Hippocampal formation (tissue), 2 donors: ENCODE measurements at regions not wholly inside any gene's neighbourhood (a gene's known extent, or its start where the extent isn't known, plus 50 kb on each side); places are given as distances from the start of the nearest gene placed in this dataset.
"Not testable (repeated sequence)": the region's sequence is repeated elsewhere in the genome, so short reads cannot be mapped to it uniquely, and the experiment has no call there.

Experiments used
- DNase-seq, 2 donors: peaks; one replicate each; lab custom pipeline; 2025; lab: John Stamatoyannopoulos, UW

DNA sequence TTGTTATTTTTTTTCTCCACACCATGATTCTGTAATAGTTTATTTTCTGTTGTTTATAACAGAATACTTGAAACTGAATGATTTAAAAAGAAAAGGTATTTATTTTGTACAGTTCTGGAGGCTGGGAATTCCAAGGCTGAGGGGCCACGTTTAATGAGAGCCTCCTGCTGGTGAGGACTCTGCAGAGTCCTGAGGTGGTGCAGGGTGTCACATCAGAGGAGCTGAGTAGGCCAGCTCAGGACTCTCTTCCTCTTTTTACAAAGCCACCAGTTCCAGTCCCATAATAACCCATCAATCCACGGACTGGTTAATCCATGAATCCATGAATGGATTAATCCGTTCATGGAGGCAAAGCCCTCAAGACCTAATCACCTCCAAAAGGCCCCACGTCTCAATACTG is 71.6 kb downstream of the TFAP2A start:
- DNase-seq, result no peak

DNA sequence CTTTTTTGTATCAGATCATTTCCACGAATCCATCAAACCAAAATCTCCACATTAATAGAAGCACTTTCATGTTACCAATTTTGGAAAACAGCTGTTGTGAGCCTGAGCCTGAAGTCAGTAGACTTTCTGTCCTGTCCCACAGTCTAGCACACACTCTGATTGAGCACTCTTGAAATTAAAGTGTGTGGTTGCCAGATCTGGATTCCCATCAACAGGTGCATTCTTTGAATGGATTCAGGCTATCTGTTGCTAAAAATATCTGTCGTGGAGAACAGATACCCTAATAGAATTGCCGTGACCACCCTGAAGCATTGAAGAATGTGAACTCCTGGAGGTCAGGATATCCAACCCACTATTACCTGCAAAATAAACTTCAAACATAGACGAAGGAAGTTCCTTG is 73.3 kb downstream of the TFAP2A start:
- DNase-seq, result no peak

DNA sequence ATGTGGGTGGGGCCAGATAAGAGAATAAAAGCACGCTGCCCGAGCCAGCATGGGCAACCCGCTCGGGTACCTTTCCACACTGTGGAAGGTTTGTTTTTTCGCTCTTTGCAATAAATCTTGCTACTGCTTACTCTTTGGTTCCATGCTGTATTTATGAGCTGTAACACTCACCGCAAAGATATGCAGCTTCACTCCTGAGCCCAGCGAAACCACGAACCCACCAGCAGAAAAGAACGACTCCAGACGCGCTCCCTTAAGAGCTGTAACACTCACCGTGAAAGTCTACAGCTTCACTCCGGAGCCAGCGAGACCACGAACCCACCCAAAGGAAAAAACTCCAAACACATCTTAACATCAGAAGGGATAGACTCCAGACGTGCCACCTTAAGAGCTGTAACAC is 76.7 kb downstream of the TFAP2A start:
- DNase-seq, result no peak

DNA sequence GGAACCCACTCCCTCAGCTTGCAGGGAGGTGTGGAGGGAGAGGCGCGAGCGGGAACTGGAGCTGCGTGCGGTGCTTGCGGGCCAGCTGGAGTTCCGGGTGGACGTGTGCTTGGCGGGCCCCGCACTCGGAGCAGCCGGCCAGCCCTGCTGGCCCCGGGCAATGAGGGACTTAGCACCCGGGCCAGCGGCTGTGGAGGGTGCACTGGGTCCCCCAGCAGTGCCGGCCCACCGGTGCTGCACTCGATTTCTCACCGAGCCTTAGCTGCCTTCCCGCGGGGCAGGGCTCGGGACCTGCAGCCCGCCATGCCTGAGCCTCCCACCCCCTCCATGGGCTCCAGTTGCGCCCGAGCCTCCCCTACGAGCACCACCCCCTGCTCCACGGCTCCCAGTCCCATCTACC is 77.5 kb downstream of the TFAP2A start:
- not testable (repeated sequence) for DNase-seq

DNA sequence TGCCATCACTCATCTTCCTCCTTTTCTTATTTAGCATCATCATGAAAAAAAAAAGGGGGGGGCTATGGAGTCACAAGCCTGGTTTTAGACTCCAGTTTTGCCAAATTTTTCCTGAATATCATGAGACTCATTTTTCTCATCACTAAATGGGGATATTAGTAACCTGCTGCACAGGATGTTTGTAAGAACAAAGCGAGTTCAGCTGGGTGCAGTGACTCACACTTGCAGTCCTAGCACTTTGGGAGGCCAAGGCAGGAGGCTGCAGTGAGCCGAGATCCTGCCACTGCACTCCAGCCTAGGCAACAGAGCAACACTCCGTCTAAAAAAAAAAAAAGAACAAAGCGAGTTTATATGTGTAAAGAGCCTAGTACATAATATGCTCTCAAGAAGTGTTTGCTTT is 82.8 kb downstream of the TFAP2A start:
- no peak for DNase-seq

DNA sequence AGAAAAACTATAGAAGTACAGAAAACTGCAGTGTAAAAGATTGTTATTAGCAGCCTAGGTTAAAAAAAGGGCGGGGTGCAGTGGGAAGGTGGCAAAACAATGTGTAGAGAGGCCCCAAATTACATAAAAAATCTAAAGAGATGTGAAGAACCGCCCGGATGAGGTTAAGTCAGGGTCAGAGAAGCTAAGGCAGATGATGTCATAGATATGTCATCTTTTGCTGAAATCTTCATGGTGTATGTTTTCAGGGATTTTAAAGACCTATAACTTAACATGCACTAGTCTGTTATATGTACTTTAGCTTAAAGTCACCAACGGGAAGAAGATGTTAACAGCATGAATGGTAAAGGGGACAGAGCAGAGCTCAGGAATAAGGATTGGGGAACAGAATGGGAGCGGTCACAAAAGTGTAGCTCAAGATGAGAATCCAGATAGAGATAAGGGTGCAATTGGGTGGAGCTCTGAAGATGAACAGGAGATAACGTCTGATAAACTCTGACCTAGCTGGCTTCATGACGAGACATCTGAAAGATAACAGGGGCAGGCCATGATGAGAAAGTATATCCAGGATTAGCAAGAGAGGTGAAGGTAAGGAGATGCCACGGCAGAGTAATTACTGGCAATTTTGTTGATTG is 83.4 kb downstream of the TFAP2A start:
- no peak for DNase-seq

- DNase-seq, result no peak
These were observed 84.4 kb downstream of the TFAP2A start for GRCh38 chr6:10330515-10330914.

DNA sequence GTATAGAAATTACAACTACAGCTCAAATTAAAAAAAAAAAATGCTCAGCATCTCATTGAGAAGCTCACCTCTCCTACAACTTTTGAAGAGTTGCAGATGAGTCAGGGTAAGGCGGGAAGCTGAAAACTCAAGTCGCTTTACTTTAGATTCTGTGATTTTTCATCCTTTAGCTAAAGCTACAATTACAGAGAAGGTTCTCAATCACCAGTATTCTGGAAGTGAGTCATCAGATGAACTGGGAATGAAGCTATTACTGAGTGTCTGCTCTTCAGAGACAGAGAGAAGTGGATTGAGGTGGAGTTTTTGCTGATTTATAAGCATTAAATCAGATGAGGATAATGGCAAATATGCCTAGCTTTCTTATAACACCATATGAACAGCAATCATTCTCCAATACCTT is 91.9 kb downstream of the TFAP2A start:
- no peak for DNase-seq

GRCh38 chr6:10320291-10320690 is 94.6 kb downstream of the TFAP2A start:
- no peak for DNase-seq

GRCh38 chr6:10316373-10316721 is 98.5 kb downstream of the TFAP2A start:
- peak; percentile 71 to 87 for DNase-seq

DNA sequence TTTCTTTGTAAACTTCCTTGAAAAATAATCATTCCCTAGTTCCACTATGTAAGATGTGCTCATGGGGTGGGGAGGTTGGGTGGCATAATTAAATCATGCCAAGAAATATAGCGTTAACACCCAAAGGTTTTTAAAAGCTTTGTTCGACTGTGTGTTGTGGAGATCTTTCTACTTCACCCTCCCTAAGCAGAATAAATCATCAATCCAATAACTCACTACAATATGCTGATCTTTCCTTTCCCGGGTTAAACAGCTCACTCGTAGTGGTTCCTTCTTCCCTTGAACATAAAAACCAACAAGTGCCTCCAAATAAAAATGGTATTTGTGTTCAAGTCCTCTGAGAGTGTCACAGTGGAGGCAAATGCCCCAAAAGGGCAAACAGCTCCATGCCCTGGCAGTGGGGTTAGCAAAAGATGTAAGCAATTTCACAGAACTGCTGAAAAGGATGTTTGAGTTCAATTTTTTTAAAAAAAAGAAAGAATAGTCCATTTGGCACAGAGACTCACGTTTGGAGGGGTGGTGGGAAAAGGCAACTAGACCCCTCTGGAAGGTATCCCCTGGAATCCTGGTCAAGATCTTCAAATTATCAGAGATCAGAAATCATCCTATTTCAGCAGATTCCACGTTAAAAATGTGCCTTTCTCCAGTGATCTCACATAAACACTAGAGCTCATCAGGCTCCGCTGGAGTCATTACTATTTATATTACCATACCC is 99.1 kb downstream of the TFAP2A start:
- DNase-seq, result no peak

DNA sequence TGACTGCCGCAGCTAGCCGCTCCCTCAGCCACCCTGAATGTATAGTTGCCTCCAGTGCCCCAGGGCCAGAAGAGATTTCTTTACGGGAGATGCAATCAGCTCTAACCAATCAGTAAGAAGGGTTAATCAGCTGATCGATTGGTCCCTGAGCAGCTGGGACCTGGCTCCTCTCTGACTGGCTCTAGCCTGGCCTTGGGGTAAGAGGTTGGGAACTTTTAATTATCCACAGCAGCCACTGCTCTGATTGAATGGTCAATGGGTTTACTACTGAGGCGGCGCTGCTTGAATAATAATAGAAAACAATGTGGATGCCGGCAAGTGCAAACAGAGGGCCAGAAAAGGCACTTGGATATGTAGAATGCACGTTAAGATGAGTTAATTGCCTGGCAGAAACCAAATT is 99.8 kb downstream of the TFAP2A start:
- DNase-seq, result no peak

DNA sequence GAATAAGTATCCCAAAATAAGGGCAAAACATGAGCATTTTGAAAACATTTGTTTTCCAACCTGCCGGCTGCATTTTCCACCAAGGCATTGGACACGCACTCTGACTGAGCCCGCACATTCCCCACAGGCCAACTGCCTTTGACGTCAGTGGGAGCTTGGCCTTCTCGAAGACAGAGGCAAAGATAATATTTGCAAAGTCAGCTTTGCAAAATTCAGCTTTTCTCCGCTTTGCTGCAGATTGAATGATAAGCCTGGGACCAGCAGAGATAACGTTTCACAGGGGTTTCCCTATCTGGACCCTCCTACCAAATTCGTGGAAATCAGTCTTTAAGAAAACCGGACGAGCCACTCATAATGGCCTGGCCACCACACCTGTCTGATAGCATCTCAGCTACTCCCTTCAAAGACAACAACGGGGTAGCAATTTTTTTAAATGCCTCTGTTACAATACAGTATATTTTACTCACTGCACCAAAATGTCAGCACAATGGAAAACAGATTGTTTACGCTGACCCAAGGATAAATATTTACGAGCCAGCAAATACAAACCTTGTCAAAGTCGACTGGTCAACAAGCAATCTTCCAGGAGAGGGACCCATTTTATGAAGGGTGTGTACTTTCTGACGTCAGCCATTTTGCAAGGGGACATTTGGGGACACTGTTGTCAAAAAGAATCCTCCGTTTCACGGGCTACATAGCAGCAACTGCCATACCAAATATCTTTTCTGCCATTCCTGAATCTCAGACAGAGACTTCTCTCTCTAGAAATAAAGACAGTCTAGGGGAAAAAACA is 100.5 kb downstream of the TFAP2A start:
- DNase-seq, result no peak

DNA sequence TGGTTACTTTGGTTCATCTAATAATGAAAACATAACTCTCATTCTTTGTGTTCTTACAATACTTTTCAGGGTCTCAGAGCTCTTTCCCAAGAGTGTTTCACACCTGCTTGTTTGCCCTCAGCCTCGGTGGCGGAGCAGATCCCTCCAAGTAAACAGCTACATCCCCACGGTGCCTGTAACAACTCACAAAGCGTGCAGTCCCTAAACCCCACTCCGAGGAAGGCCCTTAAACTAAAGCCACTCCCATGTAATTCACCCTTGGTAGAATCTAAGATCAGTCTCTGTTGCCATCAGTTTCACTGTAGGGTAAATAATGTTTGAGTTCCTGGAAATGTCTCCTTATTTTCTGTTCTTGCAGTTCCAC is 101.1 kb downstream of the TFAP2A start:
- DNase-seq, result no peak

DNA sequence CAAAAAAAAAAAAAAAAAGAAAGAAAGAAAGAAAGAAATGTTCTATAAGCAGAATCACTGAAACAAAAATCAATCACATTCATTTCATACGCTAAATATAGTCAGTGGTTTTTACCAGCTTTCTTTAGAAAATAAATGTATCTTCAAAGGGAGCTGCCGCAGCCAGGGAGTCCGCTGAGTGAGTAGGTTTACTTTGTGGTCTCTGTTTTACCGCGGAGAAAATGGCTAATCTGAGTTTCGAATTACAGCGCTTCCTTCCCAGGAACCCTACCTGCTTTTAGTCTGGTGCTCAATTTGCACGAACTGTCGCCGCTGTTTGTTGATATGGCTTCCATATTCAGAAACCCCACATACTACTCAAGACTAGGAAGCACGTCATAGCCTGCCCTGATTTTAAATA is 102.4 kb downstream of the TFAP2A start:
- DNase-seq, result no peak

GRCh38 chr6:10311546-10312405 is 103.1 kb downstream of the TFAP2A start:
- DNase-seq, result not testable (repeated sequence)

DNA sequence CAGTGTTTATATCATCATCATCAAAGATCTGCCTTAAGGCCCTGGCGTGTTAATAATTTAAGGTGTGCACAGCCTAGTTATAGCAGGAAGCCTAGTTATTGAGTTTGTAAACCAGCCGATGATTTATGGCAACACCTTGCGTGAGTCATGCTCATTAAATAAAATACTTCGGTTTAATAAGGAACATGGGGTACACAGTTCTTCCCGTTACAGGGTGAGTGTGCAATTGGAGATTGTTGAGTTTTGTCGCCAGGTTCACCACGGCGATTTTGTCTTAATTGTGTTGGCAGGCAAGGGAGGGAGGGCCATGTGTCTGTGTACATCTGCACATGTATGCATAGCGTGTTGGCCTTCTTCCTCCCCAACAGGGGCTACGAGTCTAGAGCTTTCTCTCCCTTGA is 104.0 kb downstream of the TFAP2A start:
- no peak for DNase-seq

DNA sequence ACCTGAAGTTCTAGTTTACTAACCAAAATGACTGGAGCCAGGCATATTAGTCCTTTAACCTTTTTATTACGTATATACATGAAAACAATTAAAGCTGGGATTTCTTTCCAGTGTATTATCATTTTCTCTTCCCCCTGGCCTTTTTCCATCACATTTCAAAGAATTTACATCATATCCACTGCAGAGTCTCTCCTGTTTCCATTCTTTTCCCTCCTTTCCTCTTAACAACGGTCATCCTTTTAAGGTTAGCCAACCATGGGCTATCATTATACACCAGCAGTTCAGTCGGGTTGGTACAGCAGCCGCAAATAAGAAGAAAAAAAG is 104.6 kb downstream of the TFAP2A start:
- no peak for DNase-seq

DNA sequence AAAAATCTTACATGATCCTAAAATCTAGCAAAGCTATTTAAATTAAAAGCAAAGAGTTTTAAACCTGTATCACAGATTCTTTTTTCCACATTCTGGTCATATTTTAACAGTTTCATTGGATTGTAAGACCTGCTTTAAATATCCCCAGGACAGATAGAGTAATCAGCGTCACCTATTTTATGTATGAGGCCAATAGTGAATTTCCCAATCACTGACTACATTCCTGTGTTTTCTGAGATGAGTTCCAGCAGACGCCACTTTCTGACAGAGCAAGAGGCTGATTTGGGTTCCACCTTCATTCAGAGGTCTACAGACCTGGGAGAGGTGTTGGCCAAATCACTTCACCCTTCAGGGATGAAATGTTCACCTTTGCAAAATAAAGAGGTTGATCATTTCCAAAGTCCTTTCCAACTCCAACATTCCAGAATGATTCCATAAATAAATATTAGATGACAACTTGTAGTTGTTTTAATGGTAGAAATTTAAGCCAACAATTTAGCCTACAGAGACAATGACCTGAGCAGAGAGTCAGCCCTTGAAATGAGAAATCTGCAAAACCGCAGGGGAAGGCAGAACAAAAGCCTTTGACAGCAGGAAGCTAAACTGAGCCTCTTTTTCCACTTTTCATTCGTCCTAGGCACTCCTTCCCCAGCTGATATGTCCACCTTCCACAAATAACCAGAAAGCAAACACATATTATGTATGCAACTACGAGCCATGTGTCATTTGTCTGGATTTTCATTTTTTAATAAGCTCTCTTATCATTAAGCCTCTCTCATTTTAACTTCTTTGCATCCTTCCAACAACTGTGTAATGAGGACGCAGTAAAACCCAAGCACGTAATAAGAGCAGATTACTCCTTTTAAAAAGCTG is 105.2 kb downstream of the TFAP2A start:
- DNase-seq, result no peak

- DNase-seq, result no peak
These were observed 107.4 kb downstream of the TFAP2A start for GRCh38 chr6:10307476-10307875.

- DNase-seq, result no peak
These were observed 107.8 kb downstream of the TFAP2A start for GRCh38 chr6:10307028-10307427.
